Adipocyte (in vitro differentiated cells): ENCODE measurements at regions not wholly inside any gene's neighbourhood (a gene's known extent, or its start where the extent isn't known, plus 50 kb on each side); places are given as distances from the start of the nearest gene placed in this dataset.
"Not testable (repeated sequence)": the region's sequence is repeated elsewhere in the genome, so short reads cannot be mapped to it uniquely, and the experiment has no call there.

ENCODE experiments used
- DNase-seq: peaks from one replicate; pipeline ENCODE4 v3.0.0-alpha.2; 2015; ENCODE audit warnings: low read depth
- H3K27me3 ChIP-seq: replicated peaks from 2 replicates; pipeline ENCODE4 v1.7.0; 2013; ENCODE audit warnings: mild to moderate bottlenecking, low read length, moderate library complexity; ENCODE audit not compliant: control insufficient read depth, insufficient read depth
- H3K36me3 ChIP-seq: 2 replicates; pipeline ENCODE4 v1.7.0; 2013; ENCODE audit warnings: low read length, mild to moderate bottlenecking, moderate library complexity; ENCODE audit not compliant: control insufficient read depth, insufficient read depth, severe bottlenecking
- H3K4me1 ChIP-seq: 2 replicates; pipeline ENCODE4 v1.7.0; 2013; ENCODE audit warnings: mild to moderate bottlenecking, low read length, moderate library complexity; ENCODE audit not compliant: control insufficient read depth, insufficient read depth
- H3K4me3 ChIP-seq: 2 replicates; pipeline ENCODE4 v1.7.0; 2013; ENCODE audit warnings: mild to moderate bottlenecking, low read length, moderate library complexity
- H3K9ac ChIP-seq: 2 replicates; pipeline ENCODE4 v1.7.0; 2013; ENCODE audit warnings: mild to moderate bottlenecking, low read length, moderate library complexity
- H3K9me3 ChIP-seq: 2 replicates; pipeline ENCODE4 v1.7.0; 2013; ENCODE audit warnings: mild to moderate bottlenecking, low read length, moderate library complexity; ENCODE audit not compliant: control insufficient read depth

DNA sequence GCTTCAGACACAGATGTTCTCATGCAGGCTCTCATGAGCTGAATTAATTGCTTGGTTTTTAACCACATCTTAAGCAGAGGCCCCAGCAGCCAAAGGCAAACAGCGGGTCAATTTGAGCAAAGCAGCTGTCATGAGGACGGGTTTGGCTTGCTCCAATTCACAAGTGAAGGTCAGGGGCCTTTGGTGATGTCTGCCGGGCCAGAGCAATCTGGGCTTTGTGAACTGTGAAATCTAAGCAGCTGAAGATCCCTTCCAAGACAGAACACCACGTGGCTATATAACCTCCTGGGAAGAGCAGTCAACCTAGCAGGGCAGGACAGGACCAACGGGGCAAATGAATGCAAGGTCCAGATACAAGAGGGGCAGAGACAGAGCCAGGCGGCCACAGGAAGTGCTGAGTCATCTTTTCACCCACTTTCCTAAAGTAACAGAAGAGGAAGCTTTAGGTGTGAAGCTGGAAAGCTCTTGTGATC, 187.3 kb upstream of the B3GAT1 start:
- DNase-seq, result no peak
- no peak overlapping the region for H3K9ac ChIP-seq
- H3K27me3 ChIP-seq, result peaks cover 8% of the 10 kb centered on the region
- no peaks in the 10 kb centered on the region for H3K4me1 ChIP-seq
- H3K9me3 ChIP-seq, result no peaks in the 10 kb centered on the region
- H3K36me3 ChIP-seq, result no peaks in the 10 kb centered on the region
- H3K4me3 ChIP-seq, result no peak overlapping the region

DNA sequence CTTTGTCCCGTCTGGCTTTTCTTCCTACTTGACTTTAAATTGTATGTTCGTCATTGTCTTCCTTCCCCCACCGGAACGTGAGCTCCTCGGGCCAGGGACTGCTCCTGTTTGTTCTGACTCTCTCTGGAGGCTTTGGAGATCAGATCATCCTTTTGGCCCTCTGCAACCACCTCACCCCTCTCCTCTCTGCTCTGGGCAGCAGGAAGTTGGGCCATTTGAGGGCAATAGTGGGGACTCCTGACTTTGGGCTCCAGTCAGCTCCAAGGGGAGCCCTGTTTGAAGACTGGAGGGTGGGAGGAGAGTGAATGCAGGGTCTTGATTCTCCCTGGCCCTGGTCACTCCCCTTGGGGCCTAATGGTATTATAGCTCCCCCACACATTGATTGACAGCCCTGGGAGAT, 186.3 kb upstream of the B3GAT1 start:
- Histone ChIP-seq H3K27me3 (peaks cover 11% of the 10 kb centered on the region), H3K4me3 (no peak overlapping the region), H3K9me3 (no peaks in the 10 kb centered on the region), H3K36me3 (no peaks in the 10 kb centered on the region), H3K9ac (no peak overlapping the region), H3K4me1 (no peaks in the 10 kb centered on the region)
- no peak for DNase-seq

DNA sequence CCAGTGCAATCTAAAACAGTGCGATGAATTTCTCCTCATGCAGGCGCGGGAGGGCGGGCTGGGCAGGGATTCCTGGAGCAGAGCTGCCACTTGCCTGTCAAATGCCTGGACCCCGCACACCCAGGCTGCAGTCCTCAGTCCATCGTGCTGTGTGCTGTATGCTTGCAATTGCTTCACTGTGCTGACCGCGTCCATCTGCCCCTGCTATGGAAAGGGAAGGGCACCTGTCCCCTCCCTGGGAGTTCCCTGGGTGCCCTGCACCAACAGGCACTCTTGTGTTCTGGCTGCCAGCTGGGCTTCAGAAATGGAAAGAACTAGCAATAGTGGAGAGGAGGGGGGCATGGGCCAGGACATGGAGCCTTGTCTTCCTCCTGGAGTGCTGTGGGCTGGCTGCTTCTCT, 185.4 kb upstream of the B3GAT1 start:
- Histone ChIP-seq H3K4me3 (no peak overlapping the region), H3K9ac (no peak overlapping the region), H3K27me3 (peaks cover 11% of the 10 kb centered on the region), H3K9me3 (no peaks in the 10 kb centered on the region), H3K36me3 (no peaks in the 10 kb centered on the region), H3K4me1 (no peaks in the 10 kb centered on the region)
- DNase-seq, result no peak

DNA sequence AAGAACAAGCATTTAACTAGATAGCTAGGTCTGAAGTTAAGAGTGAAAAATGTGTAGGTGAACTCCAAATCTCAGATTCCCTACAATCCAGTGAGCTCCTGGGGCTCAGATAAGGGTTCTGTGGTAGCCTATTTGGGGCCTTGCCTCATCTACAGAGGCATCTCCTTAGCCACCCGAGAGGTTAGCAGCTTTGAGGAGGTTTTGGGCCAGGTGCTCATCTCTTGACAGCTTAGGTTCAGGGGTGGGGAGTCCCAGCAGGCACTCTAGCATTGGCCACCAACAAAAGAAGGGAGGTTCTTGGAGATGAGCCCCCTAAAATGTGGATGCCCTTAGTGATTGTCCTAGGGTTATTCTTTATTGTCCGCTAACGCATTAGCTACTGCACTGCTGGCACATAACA, 184.4 kb upstream of the B3GAT1 start:
- DNase-seq, result no peak
- H3K36me3 ChIP-seq, result no peaks in the 10 kb centered on the region
- H3K4me1 ChIP-seq, result no peaks in the 10 kb centered on the region
- H3K4me3 ChIP-seq, result no peak overlapping the region
- H3K9me3 ChIP-seq, result no peaks in the 10 kb centered on the region
- H3K9ac ChIP-seq, result no peak overlapping the region
- peaks cover 11% of the 10 kb centered on the region for H3K27me3 ChIP-seq

DNA sequence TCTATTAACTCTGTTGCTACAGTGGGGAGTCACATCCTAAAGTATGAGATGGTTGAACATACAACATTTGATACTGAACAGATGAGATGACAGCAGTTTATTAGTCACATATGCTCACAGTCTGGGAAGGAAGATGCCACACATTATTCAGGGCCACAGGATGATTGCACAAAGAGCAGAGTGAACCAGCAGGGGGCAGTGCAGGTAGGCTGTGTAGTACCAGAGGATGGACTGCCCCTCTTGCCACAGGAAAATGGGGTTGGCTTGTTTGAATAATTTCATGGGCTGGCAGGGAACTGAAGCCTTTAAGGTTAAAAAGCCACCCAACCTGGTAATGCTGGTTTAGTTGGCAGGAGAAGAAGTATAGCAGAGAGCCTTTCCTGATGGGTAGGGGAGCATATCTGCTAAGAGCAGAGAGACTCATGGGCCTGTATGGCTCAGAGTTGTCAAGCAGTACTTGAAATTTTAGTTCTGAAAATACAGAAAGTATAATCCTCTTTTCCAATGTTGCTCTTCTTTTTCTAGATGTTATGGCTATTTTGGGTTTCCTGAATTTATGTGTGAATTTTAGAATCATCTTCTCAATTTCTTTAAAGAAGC, 180.4 kb upstream of the B3GAT1 start:
- no peaks in the 10 kb centered on the region for H3K9me3 ChIP-seq
- no peaks in the 10 kb centered on the region for H3K36me3 ChIP-seq
- no peak overlapping the region for H3K9ac ChIP-seq
- no peak for DNase-seq
- H3K4me1 ChIP-seq, result no peaks in the 10 kb centered on the region
- H3K4me3 ChIP-seq, result no peak overlapping the region
- peaks cover 8% of the 10 kb centered on the region for H3K27me3 ChIP-seq

DNA sequence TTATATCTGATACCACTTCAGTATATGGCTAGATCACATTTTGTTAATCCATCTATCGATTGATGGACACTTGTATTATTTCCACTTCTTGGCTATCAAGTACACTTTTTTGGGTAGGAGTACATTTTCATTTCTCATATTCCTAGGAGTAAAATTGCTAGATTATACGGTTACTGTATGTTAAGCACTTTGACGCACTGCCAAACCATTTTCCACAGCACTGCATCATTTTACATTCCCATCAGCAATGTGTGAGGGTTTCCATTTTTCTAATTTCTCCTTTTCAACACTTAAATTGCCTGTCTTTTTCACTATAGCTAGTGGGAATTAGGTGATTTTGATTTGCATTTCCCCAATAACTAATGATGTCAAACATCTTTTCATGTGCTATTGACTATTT, 179.3 kb upstream of the B3GAT1 start:
- Histone ChIP-seq H3K9ac (no peak overlapping the region), H3K36me3 (no peaks in the 10 kb centered on the region), H3K27me3 (peaks cover 16% of the 10 kb centered on the region), H3K4me1 (no peaks in the 10 kb centered on the region), H3K4me3 (no peak overlapping the region), H3K9me3 (no peaks in the 10 kb centered on the region)
- DNase-seq, result no peak

DNA sequence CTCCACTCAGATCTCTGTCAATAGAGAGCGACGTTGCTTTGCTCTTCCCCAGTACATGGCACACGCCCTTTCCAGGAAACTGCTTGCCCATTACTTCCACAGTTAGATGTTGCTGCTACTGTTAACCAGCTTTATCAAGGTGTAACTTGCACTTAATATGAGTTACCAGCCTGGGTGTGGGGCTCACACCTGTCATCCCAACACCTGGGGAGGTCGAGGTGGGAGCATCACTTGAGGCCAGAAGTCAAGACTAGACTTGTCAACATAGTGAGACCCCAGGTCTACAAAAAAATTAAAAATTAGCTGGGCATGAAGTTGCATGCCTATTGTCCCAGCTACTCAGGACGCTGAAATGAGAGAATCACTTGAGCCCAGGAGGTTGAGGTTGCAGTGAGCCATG, 177.1 kb upstream of the B3GAT1 start:
- no peak for DNase-seq
- peaks cover 13% of the 10 kb centered on the region for H3K27me3 ChIP-seq
- H3K9ac ChIP-seq, result no peak overlapping the region
- H3K4me1 ChIP-seq, result no peaks in the 10 kb centered on the region
- no peaks in the 10 kb centered on the region for H3K36me3 ChIP-seq
- H3K4me3 ChIP-seq, result no peak overlapping the region
- H3K9me3 ChIP-seq, result no peaks in the 10 kb centered on the region

DNA sequence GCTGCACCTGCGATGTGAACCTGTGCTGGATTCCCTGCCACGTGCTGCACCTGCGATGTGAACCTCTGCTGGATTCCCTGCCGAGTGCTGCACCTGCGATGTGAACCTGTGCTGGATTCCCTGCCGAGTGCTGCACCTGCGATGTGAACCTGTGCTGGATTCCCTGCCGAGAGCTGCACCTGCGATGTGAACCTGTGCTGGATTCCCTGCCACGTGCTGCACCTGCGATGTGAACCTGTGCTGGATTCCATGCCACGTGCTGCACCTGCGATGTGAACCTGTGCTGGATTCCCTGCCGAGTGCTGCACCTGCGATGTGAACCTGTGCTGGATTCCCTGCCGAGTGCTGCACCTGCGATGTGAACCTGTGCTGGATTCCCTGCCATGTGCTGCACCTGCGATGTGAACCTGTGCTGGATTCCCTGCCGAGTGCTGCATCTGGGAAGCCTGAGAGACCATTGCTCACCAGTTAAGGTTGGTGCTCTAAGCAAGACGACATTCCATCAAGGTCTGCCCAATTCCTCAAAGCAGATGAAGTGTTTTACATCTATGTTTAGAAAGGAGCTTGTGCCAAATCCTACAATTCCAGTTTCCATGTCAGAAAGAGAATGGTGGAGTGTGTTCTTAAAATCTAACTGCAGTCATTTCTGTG, 176.5 kb upstream of the B3GAT1 start:
- not testable (repeated sequence) for H3K4me3 ChIP-seq, H3K9me3 ChIP-seq, H3K36me3 ChIP-seq, H3K9ac ChIP-seq, H3K4me1 ChIP-seq, DNase-seq
- peaks cover 12% of the 10 kb centered on the region for H3K27me3 ChIP-seq

DNA sequence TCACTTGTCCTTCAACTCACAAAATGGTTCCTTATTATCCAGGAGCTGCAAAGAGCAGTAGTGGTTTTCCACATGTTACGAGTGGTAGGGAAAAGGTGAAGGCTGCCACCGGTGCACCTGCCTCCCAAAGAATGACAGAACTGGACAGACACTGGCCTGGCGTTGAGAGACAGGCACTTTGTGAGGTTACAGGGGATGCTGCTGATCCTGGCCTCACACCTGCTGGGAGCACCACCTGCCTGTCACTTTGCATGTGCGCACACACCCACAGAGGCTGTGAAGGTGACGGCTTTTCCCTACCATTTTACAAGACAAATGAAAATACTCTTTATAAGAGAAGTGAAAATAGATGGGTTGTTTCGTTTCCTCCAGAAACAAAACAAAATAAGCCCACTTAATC, 175.3 kb upstream of the B3GAT1 start:
- H3K9ac ChIP-seq, result no peak overlapping the region
- no peaks in the 10 kb centered on the region for H3K36me3 ChIP-seq
- no peaks in the 10 kb centered on the region for H3K4me1 ChIP-seq
- DNase-seq, result no peak
- H3K4me3 ChIP-seq, result no peak overlapping the region
- H3K27me3 ChIP-seq, result peaks cover 13% of the 10 kb centered on the region
- H3K9me3 ChIP-seq, result no peaks in the 10 kb centered on the region

DNA sequence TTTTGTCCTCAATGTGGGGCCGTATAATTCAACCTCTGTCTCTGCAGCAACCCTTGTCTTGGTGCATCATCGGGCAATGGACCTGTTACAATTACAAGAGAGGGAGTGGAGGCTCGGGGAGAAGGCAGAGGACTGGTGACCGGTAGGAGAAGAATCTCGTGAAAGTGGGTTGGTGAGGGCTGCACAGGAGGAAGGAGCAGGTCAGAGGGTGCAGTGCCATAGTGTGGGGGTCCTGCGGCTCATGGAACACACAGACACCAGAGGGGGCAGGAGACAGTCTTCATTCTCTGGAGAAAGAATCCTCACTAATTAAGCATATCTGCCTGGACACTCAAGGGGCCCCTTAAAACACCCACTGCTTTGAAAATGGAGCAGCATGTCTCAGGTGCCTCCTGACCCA, 174.7 kb upstream of the B3GAT1 start:
- no peak for DNase-seq
- no peaks in the 10 kb centered on the region for H3K36me3 ChIP-seq
- no peaks in the 10 kb centered on the region for H3K4me1 ChIP-seq
- peaks cover 13% of the 10 kb centered on the region for H3K27me3 ChIP-seq
- H3K9me3 ChIP-seq, result no peaks in the 10 kb centered on the region
- no peak overlapping the region for H3K9ac ChIP-seq
- no peak overlapping the region for H3K4me3 ChIP-seq

DNA sequence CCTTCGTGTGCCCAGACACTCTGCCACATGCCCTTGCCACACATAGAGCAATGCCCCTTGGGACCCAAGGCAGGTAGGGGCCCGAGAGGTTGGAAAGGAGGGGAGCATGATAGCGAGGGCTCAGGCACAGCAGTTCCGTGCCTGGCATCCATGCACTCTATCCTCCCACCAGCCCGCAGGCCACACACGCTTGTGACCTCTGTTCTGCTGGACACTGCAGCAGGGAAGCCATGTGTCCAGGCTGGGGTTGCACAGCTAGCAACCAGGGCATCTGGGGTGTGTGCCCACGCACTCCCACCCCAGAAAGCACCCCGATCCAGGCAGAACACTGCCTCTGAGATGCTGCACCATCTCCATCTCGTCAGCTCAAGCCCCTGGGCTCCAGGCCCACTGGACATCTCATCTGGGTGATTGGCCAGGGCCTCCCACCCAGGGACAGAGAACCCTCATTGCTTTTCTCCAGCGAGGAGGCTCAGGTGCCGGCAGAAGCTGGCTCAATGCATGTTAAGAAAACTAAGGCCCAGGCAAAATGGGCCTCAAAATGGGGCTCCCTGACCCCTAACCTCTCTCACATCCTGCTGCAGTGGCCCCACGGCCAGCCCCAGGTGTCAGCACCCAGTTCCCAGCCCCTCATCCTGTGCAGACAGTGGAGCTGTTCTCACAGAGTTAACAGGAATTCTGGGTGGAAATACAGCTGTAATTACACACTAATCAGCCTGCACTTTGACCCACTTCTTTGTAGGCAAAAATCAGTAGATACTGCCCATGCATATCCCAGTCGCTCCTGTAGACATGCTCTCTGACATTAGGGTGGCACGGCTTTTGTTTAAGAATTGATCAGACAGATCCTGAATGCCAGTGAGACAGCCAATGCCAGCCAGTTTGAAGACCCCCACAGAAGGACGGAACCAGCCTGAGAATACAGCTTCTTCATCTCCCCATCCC, 173.9 kb upstream of the B3GAT1 start:
- Histone ChIP-seq H3K9ac (no peak overlapping the region), H3K4me1 (no peaks in the 10 kb centered on the region), H3K36me3 (no peaks in the 10 kb centered on the region), H3K4me3 (no peak overlapping the region), H3K27me3 (peaks cover 13% of the 10 kb centered on the region), H3K9me3 (no peaks in the 10 kb centered on the region)
- no peak for DNase-seq
